GM18870 (cell line): ENCODE measurements at regions not wholly inside any gene's neighbourhood (a gene's known extent, or its start where the extent isn't known, plus 50 kb on each side); places are given as distances from the start of the nearest gene placed in this dataset.

Experiments
- ATAC-seq: cut with Tn5 transposase; IDR thresholded peaks from one replicate; pipeline ENCODE4 v1.9.1; 2021; ENCODE audit warnings: moderate library complexity; ENCODE audit not compliant: unreplicated experiment

GRCh38 chr6:63521475-63522210 is 50.6 kb upstream of the LOC128125822 start:
- no peak for ATAC-seq
